ENCODE measurements at regions not wholly inside any gene's neighbourhood (a gene's known extent, or its start where the extent isn't known, plus 50 kb on each side); places are given as distances from the start of the nearest gene placed in this dataset.

- TF ChIP-seq POLR2A (IDR thresholded peaks at IDR 0.05) (no peak), CTCF (IDR thresholded peaks at IDR 0.05) (no peak), EP300 (IDR thresholded peaks at IDR 0.05) (no peak)
Measured at GRCh38 chr9:127559247-127559680, 52.8 kb upstream of the STXBP1 start.
